ENCODE measurements at regions not wholly inside any gene's neighbourhood (a gene's known extent, or its start where the extent isn't known, plus 50 kb on each side); places are given as distances from the start of the nearest gene placed in this dataset.
A peak's percentile ranks its signal among the peaks of the same experiment; 100 is the strongest.
"Not testable (repeated sequence)": the region's sequence is repeated elsewhere in the genome, so short reads cannot be mapped to it uniquely, and the experiment has no call there.

DNA sequence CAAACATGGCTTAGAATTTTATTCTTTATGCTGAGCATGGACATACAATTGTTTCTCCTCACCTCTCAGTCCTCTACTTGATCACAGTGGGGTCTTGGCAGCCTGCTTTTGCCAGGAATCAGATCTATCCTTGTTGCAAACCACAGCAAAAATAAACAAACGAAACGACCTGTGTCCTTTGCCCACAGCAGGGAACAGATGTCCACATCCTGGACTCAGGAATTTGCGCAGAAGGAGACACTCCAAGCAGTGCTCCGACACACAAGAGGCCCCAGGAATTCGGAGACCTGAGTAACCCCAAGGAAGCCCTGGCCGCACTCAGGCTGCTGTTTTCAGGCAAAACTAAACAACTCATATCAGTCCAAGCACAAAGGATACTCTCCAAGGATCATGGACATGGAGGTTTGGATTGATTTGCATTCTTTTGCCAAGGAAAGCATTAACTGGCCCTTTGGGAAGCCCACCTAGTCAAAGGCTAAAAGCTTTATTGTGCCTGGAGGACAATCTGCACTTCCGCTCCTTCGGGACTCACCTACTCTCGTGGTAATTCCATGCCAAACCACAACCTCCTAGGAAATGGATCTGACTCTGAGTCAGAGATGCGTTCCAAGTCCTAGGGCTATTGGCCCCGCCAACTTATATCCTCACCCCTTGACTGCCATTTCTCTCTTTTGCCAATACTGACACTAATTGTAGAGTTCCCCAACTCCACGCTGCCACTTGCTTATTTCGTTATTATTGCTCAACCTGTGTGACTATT lies 271.1 kb upstream of the CDH11 start:
- DNase-seq (ENCODE audit: extremely low read depth, low read depth) = no peak

DNA sequence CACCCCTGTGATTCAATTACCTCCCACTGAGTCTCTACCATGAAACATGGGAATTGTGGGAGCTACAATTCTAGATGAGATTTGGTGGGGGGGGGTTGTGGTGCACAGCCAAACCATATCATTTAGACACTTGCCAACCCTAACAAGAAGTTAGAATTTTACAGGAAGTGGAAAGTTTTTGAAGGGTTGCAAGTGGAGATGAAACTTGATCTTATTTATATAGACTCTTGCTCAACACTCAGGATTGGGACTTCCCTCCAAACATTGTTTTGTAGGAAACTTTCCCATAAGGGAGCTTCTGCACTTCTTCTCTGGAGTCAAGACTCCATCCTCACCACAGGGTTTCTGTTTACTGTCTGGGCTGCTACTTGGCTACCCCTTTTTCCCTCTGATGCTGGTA lies 266.7 kb upstream of the CDH11 start:
- DNase-seq (ENCODE audit: extremely low read depth, low read depth) = no peak

DNA sequence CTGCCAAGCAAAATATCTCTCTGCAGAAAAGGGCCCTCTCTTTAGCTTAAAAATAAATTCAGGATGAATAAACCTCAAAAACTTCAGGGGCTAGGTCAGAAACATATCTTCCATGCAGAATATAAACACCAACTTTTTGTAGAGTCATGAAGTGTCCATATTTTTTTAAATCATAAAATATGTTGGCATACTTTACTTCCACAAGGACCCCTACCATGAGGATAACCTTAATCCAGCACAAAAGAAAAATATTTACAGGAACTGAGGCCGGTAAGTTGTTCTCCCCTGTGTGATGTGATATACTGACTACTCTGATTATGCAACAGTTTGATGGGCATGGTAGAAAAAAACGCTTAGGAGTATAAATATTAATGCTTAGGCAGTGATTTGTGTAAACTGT lies 264.8 kb upstream of the CDH11 start:
- DNase-seq (ENCODE audit: extremely low read depth, low read depth) = no peak

DNA sequence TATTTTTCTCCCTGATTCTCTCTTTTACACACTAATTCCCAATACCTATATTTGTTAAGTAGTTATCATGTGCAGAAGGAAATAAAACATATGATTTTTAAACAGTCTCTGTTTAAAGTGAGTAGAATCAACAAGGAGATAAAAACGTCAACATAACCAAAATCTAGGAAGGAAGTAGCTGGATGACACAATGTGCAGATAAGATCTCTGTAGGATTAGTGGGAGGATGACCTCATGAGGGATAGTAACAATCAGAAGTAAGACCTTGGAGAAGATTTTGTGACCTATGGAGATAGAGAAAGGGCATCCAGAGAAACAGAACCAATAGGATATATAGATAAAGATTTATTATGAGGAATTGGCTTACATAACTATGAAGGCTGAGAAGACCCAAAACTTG lies 262.6 kb upstream of the CDH11 start:
- DNase-seq (ENCODE audit: extremely low read depth, low read depth) = no peak

DNA sequence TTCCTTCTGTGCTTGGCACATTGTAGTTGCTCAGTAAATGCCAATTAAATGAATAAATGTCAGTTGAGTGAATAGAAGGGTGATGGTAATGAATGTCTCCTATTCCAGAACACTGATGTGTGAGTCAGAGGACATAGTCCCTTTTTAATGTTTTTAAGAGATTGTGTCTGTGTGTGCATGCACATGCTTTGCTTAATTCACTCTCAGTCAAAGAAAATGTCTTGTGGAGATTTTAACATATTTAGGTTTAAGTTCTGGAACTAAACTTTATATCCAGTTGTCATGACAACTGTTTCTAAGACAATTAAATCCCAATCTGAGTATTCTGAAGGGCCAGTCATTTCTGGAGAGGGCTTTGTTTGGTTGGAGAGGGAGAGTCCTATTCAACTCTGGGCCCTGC lies 255.3 kb upstream of the CDH11 start:
- DNase-seq (ENCODE audit: extremely low read depth, low read depth) = no peak

DNA sequence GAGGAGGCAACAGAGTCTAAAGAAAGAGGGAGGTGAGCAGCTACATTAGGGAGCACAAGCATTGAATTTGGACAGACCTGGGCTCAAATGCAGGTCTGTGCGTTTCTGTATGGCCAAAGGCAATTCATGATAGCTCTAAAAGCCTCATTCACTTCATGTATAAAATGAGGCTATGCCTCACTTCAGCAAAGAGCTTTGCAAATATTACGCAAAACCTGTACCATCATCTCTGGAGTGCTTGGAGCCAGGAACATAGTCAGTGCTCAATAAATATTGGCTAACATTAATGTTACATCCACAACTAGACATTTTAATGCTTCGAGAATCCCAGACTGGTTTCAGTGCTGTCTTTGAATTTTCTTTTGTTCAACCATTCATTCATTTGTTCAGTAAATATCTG lies 254.7 kb upstream of the CDH11 start:
- no peak for DNase-seq (ENCODE audit: extremely low read depth, low read depth)

DNA sequence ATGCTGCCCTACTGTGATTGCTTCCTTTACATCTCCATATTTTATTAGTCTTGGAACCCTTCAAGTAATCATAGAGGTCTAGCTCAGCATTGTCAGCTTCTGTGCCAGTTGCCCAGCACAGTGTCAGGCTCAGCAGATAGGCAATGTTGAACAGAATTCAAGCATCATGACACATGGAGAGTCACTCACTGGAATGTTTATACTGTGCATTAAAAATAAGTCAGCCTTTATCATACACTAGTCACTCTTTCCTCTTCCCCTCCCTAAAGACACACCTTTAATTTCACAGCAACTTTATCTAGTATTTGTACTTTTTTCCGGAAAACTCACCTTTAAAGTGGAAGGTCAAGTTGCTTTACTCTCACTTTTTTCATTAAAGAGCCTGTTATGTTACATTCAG lies 253.8 kb upstream of the CDH11 start:
- DNase-seq (ENCODE audit: extremely low read depth, low read depth) = peak; percentile 30

DNA sequence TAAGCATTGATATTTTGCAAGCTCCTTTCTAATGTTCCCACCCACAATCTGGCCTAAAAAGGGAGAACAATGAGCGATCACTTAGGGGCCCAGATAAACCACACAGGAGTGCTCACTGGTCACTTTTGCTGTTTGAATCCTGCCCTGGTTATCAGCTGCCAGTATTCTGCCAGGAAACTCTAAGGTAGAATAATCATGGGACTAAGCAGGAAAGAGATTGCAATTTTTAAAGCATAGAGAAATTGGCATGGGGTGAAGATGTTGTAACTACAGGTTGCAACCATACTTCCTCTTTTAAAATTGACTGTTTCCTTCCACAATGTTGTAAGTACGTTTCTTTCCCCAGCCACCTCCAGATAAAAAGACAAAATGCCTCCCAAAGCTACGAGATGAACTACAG lies 251.2 kb upstream of the CDH11 start:
- no peak for DNase-seq (ENCODE audit: extremely low read depth, low read depth)

DNA sequence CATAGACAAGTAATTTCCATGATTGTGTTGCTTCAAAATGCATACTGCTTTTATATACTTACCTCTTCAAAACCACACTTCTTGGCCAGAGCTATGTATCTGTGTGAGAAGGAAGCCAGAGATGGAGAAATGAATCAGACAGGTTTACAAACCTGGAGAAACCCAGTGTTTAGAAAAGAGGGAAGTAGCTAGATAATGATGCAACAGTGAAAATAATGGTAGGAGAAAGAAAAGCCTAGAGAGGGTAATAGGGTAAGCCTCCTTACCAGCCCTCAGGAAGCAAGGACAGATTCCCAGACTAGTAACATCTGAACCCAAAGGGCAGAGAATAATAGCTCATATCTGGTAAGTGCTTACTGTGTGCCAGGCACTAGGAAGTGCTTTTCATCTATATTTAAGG lies 250.3 kb upstream of the CDH11 start:
- DNase-seq (ENCODE audit: extremely low read depth, low read depth) = no peak

DNA sequence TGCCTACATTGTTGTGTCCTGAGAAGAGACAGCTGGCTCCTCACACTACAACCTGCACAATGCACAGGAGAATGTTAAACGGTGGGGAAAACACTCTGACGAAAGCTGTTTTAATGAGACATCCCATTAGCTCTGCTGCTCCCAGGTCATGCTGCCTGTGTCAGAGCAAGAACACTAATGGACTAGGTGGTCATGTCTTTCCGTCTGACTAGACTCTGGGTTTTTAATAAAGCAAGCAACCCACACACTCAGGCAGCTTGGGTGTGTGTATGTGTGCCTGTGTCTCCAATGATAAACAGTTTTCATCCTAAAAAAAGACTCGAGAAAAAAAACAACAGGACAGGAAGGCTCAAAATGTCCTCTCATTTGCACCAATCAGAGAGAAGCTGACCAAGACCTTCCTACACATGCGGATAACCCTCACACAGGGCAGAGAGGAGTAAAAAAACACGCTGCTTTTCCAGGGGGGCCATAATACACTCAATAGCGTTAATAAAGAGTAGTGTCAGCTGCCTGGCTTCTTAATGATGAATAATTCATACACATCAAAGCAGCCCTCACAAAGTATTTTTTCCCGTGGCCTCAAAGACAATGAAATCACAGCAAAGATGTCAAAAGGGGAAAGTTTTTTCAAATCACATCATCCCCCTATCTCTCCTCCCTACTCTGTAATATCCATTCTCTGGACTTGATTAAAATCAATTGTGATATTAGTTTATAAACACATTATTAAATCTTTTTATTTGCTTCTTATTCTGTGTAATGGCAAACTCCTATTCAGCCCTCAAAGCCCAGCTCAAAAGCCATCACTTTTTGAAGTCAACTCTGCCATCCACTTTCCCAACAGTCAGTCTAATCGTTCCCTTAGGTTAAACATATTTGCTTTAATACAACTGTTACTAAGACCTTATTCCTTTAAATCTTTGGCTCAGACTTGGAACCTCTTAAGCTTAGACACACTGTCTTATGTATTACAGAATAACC lies 244.2 kb upstream of the CDH11 start:
- no peak for DNase-seq (ENCODE audit: extremely low read depth, low read depth)

DNA sequence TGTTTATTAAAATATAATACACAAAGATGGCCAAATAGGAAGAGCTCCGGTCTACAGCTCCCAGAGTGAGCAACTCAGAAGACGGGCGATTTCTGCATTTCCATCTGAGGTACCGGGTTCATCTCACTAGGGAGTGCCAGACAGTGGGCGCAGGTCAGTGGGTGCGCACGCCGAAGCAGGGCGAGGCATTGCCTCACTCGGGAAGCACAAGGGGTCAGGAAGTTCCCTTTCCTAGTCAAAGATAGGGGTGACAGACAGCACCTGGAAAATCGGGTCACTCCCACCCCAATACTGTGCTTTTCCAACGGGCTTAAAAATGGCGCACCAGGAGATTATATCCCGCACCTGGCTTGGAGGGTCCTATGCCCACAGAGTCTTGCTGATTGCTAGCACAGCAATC lies 234.9 kb upstream of the CDH11 start:
- not testable (repeated sequence) for DNase-seq (ENCODE audit: extremely low read depth, low read depth)

DNA sequence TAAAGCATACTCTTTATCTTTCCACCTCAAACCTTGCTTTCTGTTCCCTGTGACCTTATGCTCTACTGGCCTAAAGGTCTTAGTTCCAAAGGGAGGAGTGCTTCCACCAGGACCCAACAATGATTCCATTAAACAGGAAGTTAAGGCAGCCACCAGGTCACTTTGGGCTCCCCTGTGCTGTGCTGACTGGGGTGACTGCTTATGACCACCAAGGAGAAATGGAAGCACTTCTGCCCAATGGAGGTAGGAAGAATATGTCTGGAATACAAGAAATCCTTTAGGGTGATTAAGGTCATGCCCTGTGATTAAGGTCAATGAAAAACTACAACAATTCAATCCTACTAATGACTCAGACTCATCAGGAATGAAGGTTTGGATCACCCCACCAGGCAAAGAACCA lies 233.8 kb upstream of the CDH11 start:
- DNase-seq (ENCODE audit: extremely low read depth, low read depth) = no peak

DNA sequence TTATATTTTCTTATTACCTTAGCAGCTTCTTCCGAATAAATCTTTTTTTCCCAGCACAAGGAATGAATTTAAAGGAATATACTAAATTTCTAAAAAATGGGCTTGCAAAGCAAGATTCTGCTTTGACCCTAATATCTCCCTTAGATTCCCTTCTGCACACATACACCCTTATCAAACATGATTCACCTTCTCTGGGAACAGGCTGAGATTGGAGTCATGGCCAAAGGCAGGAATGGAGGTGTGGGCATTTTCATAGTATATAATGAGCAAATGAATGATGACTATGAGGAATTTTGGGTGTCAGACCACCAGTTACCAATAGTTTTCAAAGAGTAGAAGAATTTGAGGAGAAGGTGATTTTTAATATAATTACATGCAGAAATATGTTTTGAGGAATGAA lies 231.3 kb upstream of the CDH11 start:
- no peak for DNase-seq (ENCODE audit: extremely low read depth, low read depth)

DNA sequence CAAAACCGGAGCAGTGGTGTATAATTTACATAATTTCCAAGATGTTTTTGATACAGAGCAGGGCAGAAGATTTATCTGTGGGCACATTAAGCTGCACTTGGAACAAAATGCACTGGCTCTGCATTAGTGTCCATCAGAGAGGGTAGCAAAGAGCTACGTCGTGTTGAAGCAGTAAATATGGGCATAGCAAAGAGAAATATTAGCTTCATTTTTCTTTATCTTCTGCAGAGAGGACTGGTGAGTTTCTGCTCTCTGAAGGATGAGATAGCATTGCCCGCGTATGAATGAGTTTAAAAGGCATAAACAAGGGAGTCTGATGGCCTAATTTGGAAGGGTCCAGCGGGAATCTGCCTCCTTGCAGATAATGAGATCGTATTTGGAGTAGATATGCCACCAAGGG lies 227.8 kb upstream of the CDH11 start:
- DNase-seq (ENCODE audit: extremely low read depth, low read depth) = no peak

DNA sequence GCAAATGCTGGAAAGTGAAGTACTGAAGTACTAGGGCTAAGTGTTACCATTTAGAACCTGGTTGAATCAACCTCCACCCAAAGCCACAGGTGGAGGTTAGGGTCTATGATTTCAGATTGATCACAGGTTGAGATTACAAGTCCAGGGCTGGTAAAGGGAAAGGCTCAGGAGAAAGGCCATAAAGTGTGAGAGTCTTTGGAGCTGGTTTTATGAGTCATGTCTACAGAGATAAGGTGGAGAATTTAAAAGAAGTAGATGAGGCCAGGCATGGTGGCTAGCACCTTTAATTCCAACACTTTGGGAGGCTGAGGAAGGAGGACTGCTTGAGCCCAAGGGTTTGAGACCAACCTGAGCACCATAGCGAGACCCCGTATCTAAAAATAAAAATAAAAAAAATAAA lies 221.7 kb upstream of the CDH11 start:
- no peak for DNase-seq (ENCODE audit: extremely low read depth, low read depth)

DNA sequence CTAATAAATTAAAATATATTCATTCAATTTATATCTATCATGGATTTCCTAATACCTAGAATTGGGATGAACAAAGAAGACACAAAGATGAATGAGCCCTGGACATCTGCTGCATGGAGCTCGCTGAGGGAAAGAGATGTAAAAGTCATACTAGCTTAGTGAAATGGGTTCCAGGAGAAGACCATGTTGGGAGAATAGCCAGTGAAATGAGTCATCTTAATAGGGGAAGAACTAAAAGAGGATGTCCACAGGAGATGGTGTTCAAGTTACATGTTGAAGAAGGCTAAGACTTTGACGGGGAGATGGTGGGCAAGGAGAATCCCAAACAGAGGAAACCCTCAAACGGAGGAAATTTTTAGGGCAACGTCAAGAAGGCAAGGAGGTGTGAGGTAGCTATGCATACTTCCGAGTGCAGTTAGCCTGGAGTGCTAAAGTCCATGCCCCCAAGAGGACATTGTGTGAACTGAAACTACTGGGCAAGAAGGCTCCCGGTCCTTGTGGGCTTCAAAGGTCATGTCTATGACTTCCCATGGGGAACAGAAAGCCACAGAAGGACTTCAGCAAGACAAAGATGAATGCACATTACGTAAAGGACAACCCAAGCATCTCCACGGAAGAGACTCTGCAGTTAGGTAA lies 220.5 kb upstream of the CDH11 start:
- DNase-seq (ENCODE audit: extremely low read depth, low read depth) = no peak

DNA sequence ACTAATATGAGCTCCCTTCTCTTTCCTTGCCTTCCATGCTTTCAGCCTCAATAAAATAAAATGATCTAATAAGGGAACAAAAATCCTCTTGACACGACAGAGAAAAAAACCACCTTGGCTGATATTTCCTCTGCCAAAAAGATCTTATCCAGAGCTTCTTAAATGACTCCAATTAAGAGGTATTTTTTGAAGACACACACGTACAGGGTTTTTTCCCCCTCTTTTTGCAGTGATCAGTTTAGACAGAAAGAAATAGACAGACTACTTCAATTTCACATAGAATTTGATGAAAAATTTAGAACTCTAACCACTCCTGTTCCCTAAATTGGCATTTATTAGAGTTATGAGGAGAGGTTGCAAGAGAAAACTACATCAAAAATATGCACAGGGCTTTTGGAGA lies 217.2 kb upstream of the CDH11 start:
- DNase-seq (ENCODE audit: extremely low read depth, low read depth) = no peak

DNA sequence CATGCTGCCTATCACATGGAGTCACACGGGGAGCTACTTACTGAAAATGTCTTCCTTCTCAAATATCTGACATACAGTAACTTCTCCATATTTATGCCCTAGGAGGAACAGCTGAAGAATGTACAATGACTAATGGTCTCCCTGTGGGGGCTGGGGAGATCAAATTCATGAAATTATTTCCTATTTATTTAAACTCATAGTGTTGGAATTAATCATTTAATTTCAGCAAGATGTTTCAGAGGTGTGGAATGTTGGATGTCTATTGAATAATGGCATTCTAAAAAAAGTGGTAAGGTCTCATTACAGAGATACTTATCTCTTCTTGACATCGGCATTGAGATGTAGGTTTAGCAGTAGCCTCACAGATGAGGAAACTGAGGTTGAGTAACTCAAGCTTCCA lies 214.3 kb upstream of the CDH11 start:
- DNase-seq (ENCODE audit: extremely low read depth, low read depth) = no peak

DNA sequence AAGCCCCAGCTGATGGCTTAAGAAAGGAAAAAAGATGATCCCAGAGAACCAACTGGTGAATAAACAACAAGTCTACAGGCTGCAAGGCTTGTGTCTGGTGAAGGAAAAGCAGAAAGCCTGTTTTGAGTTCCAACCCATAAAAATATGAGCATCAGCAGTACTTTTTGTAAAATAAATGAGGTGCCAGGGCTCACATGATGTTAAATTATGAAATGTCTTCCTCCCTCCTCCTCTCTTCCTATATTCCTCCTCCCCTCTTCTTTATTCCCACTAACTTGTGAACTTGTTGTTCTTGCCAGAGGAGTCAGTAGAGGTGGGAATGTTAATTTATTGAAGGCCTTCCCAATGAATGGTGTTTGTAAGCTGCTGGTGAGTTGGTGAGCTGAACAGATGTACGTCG lies 212.2 kb upstream of the CDH11 start:
- no peak for DNase-seq (ENCODE audit: extremely low read depth, low read depth)

DNA sequence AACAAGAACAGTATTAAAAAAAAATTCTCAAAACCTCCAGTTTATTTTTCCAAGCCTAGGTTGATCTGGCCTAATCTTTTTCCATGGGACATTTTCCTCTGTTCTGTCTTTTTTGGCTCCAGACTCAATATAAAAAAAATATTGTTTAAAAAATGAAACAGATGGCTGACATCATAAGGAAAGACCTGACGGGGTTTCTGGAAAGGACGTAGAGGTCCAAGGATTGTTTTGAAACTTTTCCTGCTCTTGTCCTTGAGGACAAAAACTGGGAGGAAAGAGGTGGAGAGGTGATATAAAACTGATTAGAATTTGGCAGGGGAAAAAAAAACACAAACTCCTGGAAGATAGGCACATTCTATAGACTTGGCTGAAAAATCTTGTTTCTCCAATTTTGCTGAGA lies 211.4 kb upstream of the CDH11 start:
- no peak for DNase-seq (ENCODE audit: extremely low read depth, low read depth)

DNA sequence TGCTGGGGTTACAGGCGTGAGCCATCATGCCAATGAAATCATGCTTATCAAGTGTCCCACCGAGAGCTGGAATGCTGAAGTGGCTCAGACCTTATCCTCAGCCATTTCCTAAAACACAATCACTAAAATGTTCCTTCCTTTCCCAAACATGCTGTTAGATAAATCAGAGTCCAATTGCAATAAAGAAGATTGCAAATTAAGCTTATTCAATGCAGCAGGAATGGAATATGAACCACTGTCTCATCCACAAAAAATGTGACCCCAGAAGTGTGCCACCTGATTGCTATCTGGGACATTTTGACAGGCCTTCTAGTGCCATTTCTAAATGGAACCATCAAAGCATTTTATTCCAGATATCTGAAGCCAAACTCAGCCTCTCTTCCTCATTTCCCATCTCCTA lies 205.5 kb upstream of the CDH11 start:
- DNase-seq (ENCODE audit: extremely low read depth, low read depth) = no peak

Data from NCI-H460 (cell line).